ENCODE measurements at regions not wholly inside any gene's neighbourhood (a gene's known extent, or its start where the extent isn't known, plus 50 kb on each side); places are given as distances from the start of the nearest gene placed in this dataset.

GRCh38 chr9:105178076-105178475, 66.4 kb upstream of the SLC44A1 start (continued):
- TF ChIP-seq, protein P1, sequence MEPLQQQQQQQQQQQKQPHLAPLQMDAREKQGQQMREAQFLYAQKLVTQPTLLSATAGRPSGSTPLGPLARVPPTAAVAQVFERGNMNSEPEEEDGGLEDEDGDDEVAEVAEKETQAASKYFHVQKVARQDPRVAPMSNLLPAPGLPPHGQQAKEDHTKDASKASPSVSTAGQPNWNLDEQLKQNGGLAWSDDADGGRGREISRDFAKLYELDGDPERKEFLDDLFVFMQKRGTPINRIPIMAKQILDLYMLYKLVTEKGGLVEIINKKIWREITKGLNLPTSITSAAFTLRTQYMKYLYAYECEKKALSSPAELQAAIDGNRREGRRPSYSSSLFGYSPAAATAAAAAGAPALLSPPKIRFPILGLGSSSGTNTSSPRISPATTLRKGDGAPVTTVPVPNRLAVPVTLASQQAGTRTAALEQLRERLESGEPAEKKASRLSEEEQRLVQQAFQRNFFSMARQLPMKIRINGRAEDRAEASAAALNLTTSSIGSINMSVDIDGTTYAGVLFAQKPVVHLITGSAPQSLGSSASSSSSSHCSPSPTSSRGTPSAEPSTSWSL (CRISPR knock-in tag; IDR thresholded peaks at IDR 0.05; ENCODE audit: borderline replicate concordance): no peak
- no peak for TF ChIP-seq E2F5 (CRISPR knock-in tag; IDR thresholded peaks at IDR 0.05)
- TF ChIP-seq NCOA4 (IDR thresholded peaks at IDR 0.05; ENCODE audit: partially characterized antibody): no peak
- TF ChIP-seq, protein P2, sequence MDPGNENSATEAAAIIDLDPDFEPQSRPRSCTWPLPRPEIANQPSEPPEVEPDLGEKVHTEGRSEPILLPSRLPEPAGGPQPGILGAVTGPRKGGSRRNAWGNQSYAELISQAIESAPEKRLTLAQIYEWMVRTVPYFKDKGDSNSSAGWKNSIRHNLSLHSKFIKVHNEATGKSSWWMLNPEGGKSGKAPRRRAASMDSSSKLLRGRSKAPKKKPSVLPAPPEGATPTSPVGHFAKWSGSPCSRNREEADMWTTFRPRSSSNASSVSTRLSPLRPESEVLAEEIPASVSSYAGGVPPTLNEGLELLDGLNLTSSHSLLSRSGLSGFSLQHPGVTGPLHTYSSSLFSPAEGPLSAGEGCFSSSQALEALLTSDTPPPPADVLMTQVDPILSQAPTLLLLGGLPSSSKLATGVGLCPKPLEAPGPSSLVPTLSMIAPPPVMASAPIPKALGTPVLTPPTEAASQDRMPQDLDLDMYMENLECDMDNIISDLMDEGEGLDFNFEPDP (CRISPR knock-in tag; IDR thresholded peaks at IDR 0.05): no peak

DNA sequence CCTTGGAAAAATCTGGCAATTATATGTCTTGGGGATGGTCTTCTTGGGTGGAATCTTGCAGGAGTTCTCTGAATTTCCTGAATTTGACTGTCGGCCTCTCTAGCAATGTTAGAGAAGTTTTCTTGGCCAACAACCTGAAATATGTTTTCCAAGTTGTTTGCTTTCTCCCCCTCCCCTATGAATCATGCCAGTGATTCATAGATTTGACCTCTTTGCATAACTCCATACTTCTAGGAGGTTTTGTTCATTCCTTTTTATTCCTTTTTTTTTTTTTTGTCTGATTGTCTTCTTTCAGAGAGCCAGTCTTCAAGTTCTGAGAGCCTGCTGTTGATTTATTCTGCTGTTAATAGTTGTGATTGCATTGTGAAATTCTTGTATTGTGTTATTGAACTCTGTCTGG, 56.7 kb upstream of the SLC44A1 start:
- Histone ChIP-seq H3K4me1 (replicated peaks in 1 of 2; ENCODE audit: control insufficient read depth in 2 of 2, insufficient read depth in 2 of 2, low read length in 2 of 2) (no peaks in the 10 kb centered on the region), H3K79me2 (ENCODE audit: control insufficient read depth, insufficient read depth, low read length) (no peaks in the 10 kb centered on the region), H2AFZ (ENCODE audit: low read depth, low read length) (no peak overlapping the region), H3K4me2 (ENCODE audit: insufficient read depth, low read length) (no peak overlapping the region), H4K20me1 (replicated peaks; ENCODE audit: control insufficient read depth, insufficient read depth, low read length) (no peaks in the 10 kb centered on the region), H3K27me3 (ENCODE audit: control insufficient read depth in 2 of 2, insufficient read depth in 2 of 2, low read length in 2 of 2) (peaks cover 3 to 25% of the 10 kb centered on the region in 2 experiments; a peak in 3 of 5 replicates), H3K9me1 (ENCODE audit: control insufficient read depth, insufficient read depth, low read length) (no peaks in the 10 kb centered on the region), H3K9ac (ENCODE audit: insufficient read depth in 1 of 2, low read depth in 2 of 2, low read length in 2 of 2) (no peak overlapping the region), H3K36me3 (ENCODE audit: control insufficient read depth, insufficient read depth, low read length) (no peaks in the 10 kb centered on the region), H3K4me3 (no peak overlapping the region), H3K9me3 (replicated peaks; ENCODE audit: control insufficient read depth, insufficient read depth, low read depth, low read length) (no peaks in the 10 kb centered on the region), H3K27ac (ENCODE audit: extremely low read depth, low read depth, low read length) (no peak overlapping the region)
- 0% methylated on average over 1 of the region's 1 CpG for WGBS (ENCODE audit: insufficient coverage, low coverage, missing lambda C conversion rate)
- in situ Hi-C loops (cut with MboI): no loop called here
- CTCF ChIA-PET (ENCODE audit: low intra/inter-chr PET ratio): no interaction called here
- TF ChIP-seq, protein P3, sequence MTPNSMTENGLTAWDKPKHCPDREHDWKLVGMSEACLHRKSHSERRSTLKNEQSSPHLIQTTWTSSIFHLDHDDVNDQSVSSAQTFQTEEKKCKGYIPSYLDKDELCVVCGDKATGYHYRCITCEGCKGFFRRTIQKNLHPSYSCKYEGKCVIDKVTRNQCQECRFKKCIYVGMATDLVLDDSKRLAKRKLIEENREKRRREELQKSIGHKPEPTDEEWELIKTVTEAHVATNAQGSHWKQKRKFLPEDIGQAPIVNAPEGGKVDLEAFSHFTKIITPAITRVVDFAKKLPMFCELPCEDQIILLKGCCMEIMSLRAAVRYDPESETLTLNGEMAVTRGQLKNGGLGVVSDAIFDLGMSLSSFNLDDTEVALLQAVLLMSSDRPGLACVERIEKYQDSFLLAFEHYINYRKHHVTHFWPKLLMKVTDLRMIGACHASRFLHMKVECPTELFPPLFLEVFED (CRISPR knock-in tag; conservative IDR thresholded peaks at IDR 0.05): no peak
- TF ChIP-seq FOSL1 (tag; conservative IDR thresholded peaks at IDR 0.05): peak; percentile 71
- intact Hi-C loops (cut with micrococcal nuclease): loop anchor here (10.0 kb wide), 1 partner anchor 197 kb away; no protein-coding TSS in a partner anchor
- BruUV-seq (replicated peaks): no TSS peak
- POLR2A ChIA-PET: interaction anchor here (0.6 kb wide), 1 partner anchor 19 kb away, joined by 3 read pairs; no protein-coding TSS in a partner anchor
- FAIRE-seq (no peak), DNase-seq (ENCODE audit: extremely low read depth in 1 of 4, low spot score in 3 of 4) (no peak), ATAC-seq (no peak)

Data from K562 (cell line).